GM10266 (cell line): ENCODE measurements at regions not wholly inside any gene's neighbourhood (a gene's known extent, or its start where the extent isn't known, plus 50 kb on each side); places are given as distances from the start of the nearest gene placed in this dataset.
"Not testable (repeated sequence)": the region's sequence is repeated elsewhere in the genome, so short reads cannot be mapped to it uniquely, and the experiment has no call there.

Source experiments
- DNase-seq: peaks from one replicate; pipeline ENCODE4 v3.0.0; 2012; ENCODE audit errors: extremely low spot score
- CTCF ChIP-seq: IDR thresholded peaks from 2 replicates; pipeline ENCODE4 v1.5.1; 2012; ENCODE audit warnings: mild to moderate bottlenecking, low read depth; ENCODE audit not compliant: control insufficient read depth, insufficient read depth; ENCODE audit errors: missing control alignments

DNA sequence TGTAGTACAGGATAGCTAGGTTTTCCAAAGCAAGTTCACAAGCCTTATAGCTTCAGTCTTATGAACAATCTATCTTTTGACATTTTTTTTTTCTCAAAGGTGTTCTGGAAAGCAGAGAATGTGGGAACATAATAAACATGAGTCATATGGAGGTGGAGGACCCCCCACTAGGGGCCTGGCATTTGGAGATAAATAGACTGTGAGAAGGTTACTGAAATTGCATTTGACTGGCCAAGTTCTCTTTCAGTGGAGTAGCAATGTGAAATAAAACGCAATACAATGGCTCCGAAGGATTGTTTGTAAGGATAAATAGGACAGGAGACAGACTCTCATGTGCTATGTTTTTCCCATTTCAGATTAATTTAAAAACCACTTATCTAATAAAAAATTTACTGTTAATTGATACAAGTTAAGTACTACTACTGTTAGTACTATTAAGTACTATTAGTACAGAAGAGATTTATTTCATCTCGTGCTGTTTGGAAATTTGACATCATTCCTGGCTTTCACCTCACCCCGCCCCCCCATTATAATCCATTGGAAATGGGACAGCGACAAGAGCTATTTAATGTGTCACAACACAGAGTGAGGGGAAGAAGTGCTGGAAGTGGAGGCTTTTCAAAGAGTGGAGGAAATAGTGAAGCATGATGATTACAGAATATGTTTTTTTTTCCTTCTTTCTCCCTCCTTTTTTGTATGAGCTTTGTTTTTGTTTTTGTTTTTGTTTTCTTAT, 122.6 kb upstream of the ID4 start:
- no peak for DNase-seq

GRCh38 chr6:19715167-19715551, 122.0 kb upstream of the ID4 start:
- DNase-seq = no peak

More for the DNA sequence above, 122.6 kb upstream of the ID4 start:
- TF ChIP-seq CTCF = no peak

GRCh38 chr6:19719691-19720128, 117.5 kb upstream of the ID4 start:
- no peak for DNase-seq
- no peak for TF ChIP-seq CTCF

More at GRCh38 chr6:19715167-19715551, 122.0 kb upstream of the ID4 start:
- no peak for TF ChIP-seq CTCF

- TF ChIP-seq CTCF = no peak
- DNase-seq = no peak
Measured at GRCh38 chr6:19721766-19722377, 115.3 kb upstream of the ID4 start.

GRCh38 chr6:19722999-19723398, 114.2 kb upstream of the ID4 start:
- no peak for DNase-seq
- no peak for TF ChIP-seq CTCF

- TF ChIP-seq CTCF = no peak
- no peak for DNase-seq
Measured at GRCh38 chr6:19723545-19723944, 113.6 kb upstream of the ID4 start.

- not testable (repeated sequence) for DNase-seq
Measured at GRCh38 chr6:19725436-19725835, 111.7 kb upstream of the ID4 start.
